SU-DHL-6 (cell line): ENCODE measurements at regions not wholly inside any gene's neighbourhood (a gene's known extent, or its start where the extent isn't known, plus 50 kb on each side); places are given as distances from the start of the nearest gene placed in this dataset.

Experiments
- H2AFZ ChIP-seq: fragments of 200-600 bp; sonication (generic); 2 replicates; pipeline ENCODE4 v1.6.1; 2014; ENCODE audit warnings: low read depth, mild to moderate bottlenecking, moderate library complexity, mixed read lengths, antibody characterized with exemption, low read length; ENCODE audit not compliant: severe bottlenecking
- H3F3A ChIP-seq: fragments of 200-600 bp; shearing (Covaris generic); 2 replicates; pipeline ENCODE4 v1.6.0; 2016; ENCODE audit warnings: antibody characterized with exemption, mild to moderate bottlenecking; ENCODE audit not compliant: insufficient read depth
- H3K27ac ChIP-seq: fragments of 200-600 bp; sonication (generic); 2 replicates; pipeline ENCODE4 v1.5.1; 2016; ENCODE audit warnings: low read depth, mild to moderate bottlenecking, low read length, moderate library complexity, mixed read lengths
- H3K27me3 ChIP-seq: fragments of 200-600 bp; sonication (generic), shearing (Covaris generic); 2 replicates; pipeline ENCODE4 v1.6.0; 2014; ENCODE audit warnings: mild to moderate bottlenecking, low read length
- H3K36me3 ChIP-seq: fragments of 200-600 bp; sonication (generic); 2 replicates; pipeline ENCODE4 v1.6.1; 2014; ENCODE audit warnings: mild to moderate bottlenecking, low read length, mixed read lengths
- H3K4me2 ChIP-seq: fragments of 300-600, 200-600 bp; shearing (Covaris generic), sonication (generic); 2 replicates; pipeline ENCODE4 v1.6.0; 2014; ENCODE audit warnings: low read length, low read depth, mild to moderate bottlenecking; ENCODE audit not compliant: poor library complexity, severe bottlenecking
- H3K4me3 ChIP-seq: fragments of 200-600 bp; sonication (generic); 2 replicates; pipeline ENCODE4 v1.5.1; 2014; ENCODE audit warnings: antibody characterized with exemption, low read length, mild to moderate bottlenecking, mixed read lengths; ENCODE audit not compliant: insufficient read depth, poor library complexity, severe bottlenecking
- H3K79me2 ChIP-seq: fragments of 200-600 bp; sonication (generic); 2 replicates; pipeline ENCODE4 v1.6.1; 2014; ENCODE audit warnings: mild to moderate bottlenecking, low read length, moderate library complexity; ENCODE audit not compliant: insufficient read depth
- H3K9ac ChIP-seq: fragments of 200-600 bp; sonication (generic); 2 replicates; pipeline ENCODE4 v1.7.0; 2014; ENCODE audit warnings: mild to moderate bottlenecking, low read length
- H3K9me2 ChIP-seq: fragments of 200-600 bp; sonication (generic); replicated peaks from 2 replicates; pipeline ENCODE4 v1.6.1; 2014; ENCODE audit warnings: low read length; ENCODE audit not compliant: insufficient read depth
- H3K9me3 ChIP-seq: fragments of 200-600 bp; sonication (generic); 2 replicates; pipeline ENCODE4 v1.6.1; 2014; ENCODE audit warnings: low read length, mixed read lengths; ENCODE audit not compliant: insufficient read depth
- H4K20me1 ChIP-seq: fragments of 200-600 bp; sonication (generic); 2 replicates; pipeline ENCODE4 v1.6.1; 2014; ENCODE audit warnings: low read depth, mild to moderate bottlenecking, antibody characterized with exemption, low read length, moderate library complexity, mixed read lengths
- EZH2phosphoT487 ChIP-seq: fragments of 200-600 bp; sonication (generic), shearing (Covaris generic); conservative IDR thresholded peaks from 2 replicates; pipeline ENCODE4 v1.6.1; 2018; ENCODE audit warnings: mild to moderate bottlenecking, antibody characterized with exemption, low read length, moderate library complexity, mixed read lengths
- TF ChIP-seq, protein P1 (sequence below): fragments of 200-600 bp; sonication (generic); IDR thresholded peaks from one replicate; pipeline ENCODE4 v1.5.1; 2017; ENCODE audit warnings: antibody characterized with exemption, mild to moderate bottlenecking, low read length, moderate library complexity; ENCODE audit not compliant: insufficient read depth, poor library complexity, severe bottlenecking

DNA sequence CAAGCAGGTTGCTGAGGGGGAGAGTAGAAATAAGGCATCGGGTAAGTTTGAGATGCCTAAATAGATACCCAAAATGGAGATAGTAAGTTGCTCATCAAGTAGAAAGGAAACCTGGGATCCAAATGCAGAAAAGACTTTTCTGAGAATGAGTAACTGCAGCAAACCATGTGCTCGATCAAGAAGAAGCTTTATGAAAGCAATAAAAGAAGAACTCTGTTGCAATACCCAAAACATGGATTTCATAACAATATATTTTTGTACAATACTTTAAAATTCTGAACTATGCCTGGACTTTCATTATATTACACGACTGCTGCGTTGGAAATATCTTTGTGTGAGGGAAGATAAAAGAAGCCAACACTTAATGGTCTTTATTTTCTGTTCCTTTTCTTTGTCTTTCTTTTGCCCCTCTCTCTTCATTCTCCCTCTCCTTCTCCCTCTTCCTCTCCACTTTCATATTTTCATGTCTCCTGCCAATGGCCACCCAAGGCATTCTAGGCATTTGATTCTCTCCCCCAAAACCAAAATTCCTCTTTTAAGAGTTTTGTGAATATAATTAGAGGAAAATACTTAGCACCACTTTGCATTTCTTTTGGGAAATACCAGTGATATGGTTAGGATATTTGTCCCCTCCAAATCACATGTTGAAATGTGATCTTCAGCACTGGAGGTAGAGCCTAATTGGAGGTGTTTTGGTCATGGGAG, 257.6 kb downstream of the MREG start:
- H3K27ac ChIP-seq = no peak overlapping the region
- no peaks in the 10 kb centered on the region for H3K36me3 ChIP-seq
- H3K79me2 ChIP-seq = no peaks in the 10 kb centered on the region
- H4K20me1 ChIP-seq = no peaks in the 10 kb centered on the region
- H3K27me3 ChIP-seq = no peaks in the 10 kb centered on the region
- H3K9ac ChIP-seq = no peak overlapping the region
- H3K9me2 ChIP-seq = no peaks in the 10 kb centered on the region
- TF ChIP-seq EZH2phosphoT487 = no peak
- TF ChIP-seq, protein P1, sequence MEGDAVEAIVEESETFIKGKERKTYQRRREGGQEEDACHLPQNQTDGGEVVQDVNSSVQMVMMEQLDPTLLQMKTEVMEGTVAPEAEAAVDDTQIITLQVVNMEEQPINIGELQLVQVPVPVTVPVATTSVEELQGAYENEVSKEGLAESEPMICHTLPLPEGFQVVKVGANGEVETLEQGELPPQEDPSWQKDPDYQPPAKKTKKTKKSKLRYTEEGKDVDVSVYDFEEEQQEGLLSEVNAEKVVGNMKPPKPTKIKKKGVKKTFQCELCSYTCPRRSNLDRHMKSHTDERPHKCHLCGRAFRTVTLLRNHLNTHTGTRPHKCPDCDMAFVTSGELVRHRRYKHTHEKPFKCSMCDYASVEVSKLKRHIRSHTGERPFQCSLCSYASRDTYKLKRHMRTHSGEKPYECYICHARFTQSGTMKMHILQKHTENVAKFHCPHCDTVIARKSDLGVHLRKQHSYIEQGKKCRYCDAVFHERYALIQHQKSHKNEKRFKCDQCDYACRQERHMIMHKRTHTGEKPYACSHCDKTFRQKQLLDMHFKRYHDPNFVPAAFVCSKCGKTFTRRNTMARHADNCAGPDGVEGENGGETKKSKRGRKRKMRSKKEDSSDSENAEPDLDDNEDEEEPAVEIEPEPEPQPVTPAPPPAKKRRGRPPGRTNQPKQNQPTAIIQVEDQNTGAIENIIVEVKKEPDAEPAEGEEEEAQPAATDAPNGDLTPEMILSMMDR = no peak
- H3K4me2 ChIP-seq = no peak overlapping the region
- no peaks in the 10 kb centered on the region for H3F3A ChIP-seq
- no peaks in the 10 kb centered on the region for H3K9me3 ChIP-seq
- no peak overlapping the region for H2AFZ ChIP-seq
- H3K4me3 ChIP-seq = no peak overlapping the region

DNA sequence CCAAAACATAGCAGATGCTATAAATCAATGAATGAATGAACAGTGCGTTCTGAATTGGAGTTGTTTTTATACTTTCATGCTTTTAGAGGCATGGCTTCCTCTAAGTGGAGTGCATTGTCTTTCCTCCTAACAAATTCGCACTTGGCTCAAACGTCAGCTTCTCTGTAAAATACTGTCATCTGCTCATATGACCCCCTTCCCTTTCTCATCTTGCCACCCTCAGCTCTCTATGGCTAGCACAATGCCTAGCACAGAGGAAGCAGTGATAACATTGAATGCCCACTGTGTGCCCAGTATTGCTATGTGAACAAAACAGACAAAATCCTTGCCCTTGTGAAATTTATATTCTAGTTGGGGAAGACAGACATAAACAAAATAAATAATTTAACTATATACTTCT, 258.8 kb downstream of the MREG start:
- Histone ChIP-seq H3K4me3 (no peak overlapping the region), H3F3A (no peaks in the 10 kb centered on the region), H3K9me2 (no peaks in the 10 kb centered on the region), H2AFZ (no peak overlapping the region), H3K79me2 (no peaks in the 10 kb centered on the region), H3K4me2 (no peak overlapping the region), H3K27ac (no peak overlapping the region), H3K9me3 (no peaks in the 10 kb centered on the region), H3K36me3 (no peaks in the 10 kb centered on the region), H3K27me3 (no peaks in the 10 kb centered on the region), H4K20me1 (no peaks in the 10 kb centered on the region), H3K9ac (no peak overlapping the region)
- TF ChIP-seq, protein P1 = no peak
- no peak for TF ChIP-seq EZH2phosphoT487

DNA sequence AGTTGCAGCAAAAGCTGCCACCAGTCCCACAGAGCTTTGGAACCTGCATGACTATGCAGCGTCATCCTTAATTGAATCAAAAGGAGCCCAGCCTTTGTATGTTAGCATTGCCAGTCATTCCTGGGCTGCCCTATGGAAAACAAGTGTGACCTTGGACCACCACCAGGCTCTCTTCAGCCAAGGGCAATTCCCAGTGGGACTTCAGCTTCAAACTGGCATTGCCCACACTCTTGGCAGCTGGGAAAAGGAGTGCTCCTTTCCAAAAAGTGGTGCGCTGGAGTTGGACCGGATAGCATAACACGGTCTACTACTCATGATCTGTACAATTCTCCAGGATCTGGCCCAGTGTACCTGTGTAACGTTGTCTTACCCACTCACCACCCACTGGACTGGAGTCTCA, 259.5 kb downstream of the MREG start:
- H4K20me1 ChIP-seq = no peaks in the 10 kb centered on the region
- no peaks in the 10 kb centered on the region for H3K36me3 ChIP-seq
- TF ChIP-seq, protein P1 = no peak
- TF ChIP-seq EZH2phosphoT487 = no peak
- H3K9ac ChIP-seq = no peak overlapping the region
- no peak overlapping the region for H3K4me2 ChIP-seq
- H3K27ac ChIP-seq = no peak overlapping the region
- no peak overlapping the region for H3K4me3 ChIP-seq
- no peaks in the 10 kb centered on the region for H3K9me3 ChIP-seq
- H3K27me3 ChIP-seq = no peaks in the 10 kb centered on the region
- no peaks in the 10 kb centered on the region for H3K79me2 ChIP-seq
- no peak overlapping the region for H2AFZ ChIP-seq
- no peaks in the 10 kb centered on the region for H3F3A ChIP-seq
- H3K9me2 ChIP-seq = no peaks in the 10 kb centered on the region
